ENCODE measurements at regions not wholly inside any gene's neighbourhood (a gene's known extent, or its start where the extent isn't known, plus 50 kb on each side); places are given as distances from the start of the nearest gene placed in this dataset.

DNA sequence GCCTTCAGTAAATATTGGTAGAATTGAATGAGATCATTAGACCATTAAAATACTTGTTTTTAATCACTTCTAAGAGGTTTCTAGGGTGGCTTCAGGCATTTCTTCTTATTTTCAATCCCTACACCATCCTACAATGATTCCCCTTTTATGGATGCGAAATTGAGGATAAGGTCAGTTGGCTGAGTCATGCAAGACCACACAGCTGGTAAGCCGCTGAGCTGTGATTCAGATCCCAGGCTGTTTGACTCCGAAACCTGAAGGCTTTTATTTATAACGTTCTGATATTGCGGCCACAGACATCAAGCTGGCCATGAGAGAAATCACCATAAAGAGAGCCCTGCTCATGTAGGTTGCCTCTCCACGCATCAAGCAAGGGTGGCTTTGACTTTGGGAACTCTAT, 133.4 kb downstream of the VAPA start:
- TF ChIP-seq CTCF (conservative IDR thresholded peaks at IDR 0.05; ENCODE audit: low read depth, low read length) = no peak
- DNase-seq (ENCODE audit: low read depth) = no peak
- no peak overlapping the region for H3K4me3 ChIP-seq (ENCODE audit: low read length)

GRCh38 chr18:10049747-10050146, 135.9 kb downstream of the VAPA start:
- DNase-seq (ENCODE audit: low read depth) = no peak
- no peak for TF ChIP-seq CTCF (conservative IDR thresholded peaks at IDR 0.05; ENCODE audit: low read depth, low read length)
- H3K4me3 ChIP-seq (ENCODE audit: low read length) = no peak overlapping the region

DNA sequence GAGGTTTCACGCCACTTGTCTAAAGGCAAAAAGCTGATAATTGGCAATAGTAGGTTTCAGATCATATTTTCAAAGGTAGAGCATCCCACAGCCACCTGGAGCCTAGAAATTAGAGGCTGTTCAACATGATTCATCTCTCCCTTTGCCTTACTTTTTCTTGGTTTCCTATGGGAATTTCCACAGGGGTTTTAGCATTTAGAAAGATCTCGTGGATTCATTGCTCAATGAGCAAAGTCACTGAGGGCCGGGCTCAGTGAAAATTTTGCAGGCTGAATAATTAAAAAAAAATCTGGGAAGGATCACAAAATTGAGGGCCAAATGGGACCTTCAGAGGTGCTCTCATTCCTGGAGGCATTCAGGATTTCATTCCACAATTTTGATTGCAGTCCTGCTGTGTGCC, 137.1 kb downstream of the VAPA start:
- H3K4me3 ChIP-seq (ENCODE audit: low read length) = no peak overlapping the region
- DNase-seq (ENCODE audit: low read depth) = no peak
- no peak for TF ChIP-seq CTCF (conservative IDR thresholded peaks at IDR 0.05; ENCODE audit: low read depth, low read length)

DNA sequence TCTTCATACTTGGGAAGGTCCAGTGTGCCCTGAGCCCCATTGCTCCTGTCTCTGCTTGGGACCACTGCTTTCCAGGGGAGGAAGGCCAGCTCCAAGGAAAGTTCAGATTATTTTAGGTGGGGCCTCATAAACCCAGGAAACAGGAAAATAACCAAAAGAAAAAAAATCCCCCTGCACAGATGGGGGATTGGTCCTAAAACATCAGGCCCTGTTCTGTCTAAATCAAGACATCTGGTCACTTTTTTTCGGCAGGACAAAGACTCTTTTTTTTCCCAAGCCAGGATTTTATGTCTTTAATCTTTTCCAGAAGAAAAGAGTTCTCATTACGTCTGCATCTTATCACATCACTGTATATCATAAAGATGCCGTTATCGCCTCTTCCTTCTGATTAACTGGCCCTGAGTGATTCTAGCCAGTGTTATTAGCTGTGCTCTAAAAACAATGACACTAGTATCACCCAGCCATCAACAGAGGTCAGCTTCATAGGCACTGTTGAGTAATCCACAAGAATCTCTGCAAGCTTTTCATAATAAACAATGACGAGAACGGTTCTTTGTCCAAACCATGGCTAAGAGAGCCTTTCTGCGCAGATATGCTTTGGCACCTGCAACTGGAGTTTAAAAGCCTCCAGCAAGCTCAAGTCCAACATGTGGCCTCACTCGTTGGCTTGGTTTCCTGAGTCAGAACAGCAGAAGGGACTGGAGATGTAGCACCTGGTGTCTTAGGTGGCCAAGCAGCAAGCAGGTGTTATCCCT, 138.2 kb downstream of the VAPA start:
- no peak for TF ChIP-seq CTCF (conservative IDR thresholded peaks at IDR 0.05; ENCODE audit: low read depth, low read length)
- no peak for DNase-seq (ENCODE audit: low read depth)
- H3K4me3 ChIP-seq (ENCODE audit: low read length) = no peak overlapping the region

DNA sequence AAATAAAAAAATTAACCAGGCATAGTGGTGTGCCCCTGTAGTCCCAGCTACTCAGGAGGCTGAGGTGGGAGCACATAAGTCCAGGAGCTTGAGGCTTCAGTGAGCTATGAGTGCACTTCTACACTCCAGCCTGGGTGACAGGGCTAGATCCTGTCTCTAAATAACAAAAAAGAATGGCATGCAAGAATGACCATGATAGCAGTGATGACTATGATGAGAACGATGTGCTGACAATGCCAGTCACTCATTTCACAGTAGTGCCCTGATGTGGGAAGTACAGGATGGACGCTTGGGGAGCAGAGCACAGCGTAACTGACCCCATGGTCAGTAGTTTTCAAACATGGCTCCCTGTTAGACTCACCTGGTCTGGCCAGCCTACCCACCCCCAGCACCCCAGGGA, 139.1 kb downstream of the VAPA start:
- DNase-seq (ENCODE audit: low read depth) = no peak
- no peak overlapping the region for H3K4me3 ChIP-seq (ENCODE audit: low read length)
- TF ChIP-seq CTCF (conservative IDR thresholded peaks at IDR 0.05; ENCODE audit: low read depth, low read length) = no peak

DNA sequence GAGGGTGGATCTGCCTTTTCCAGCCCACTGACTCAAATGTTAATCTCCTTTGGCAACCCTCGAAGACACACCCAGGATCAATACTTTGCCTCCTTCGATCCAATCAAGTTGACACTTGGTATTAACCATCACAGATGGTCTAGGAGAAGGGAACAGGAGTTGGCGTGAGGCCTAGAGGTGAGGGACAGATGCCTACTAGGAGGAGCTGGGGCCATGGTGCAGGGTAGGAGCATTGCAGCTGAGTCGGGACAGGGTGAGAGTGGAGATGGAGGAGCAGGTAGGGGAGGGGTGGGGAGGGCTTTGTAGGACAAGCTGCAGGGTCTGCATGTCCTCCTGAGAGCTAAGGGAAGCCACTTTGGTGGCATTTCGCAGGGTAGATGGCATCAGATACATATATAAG, 140.0 kb downstream of the VAPA start:
- no peak for DNase-seq (ENCODE audit: low read depth)
- TF ChIP-seq CTCF (conservative IDR thresholded peaks at IDR 0.05; ENCODE audit: low read depth, low read length) = no peak
- H3K4me3 ChIP-seq (ENCODE audit: low read length) = no peak overlapping the region

DNA sequence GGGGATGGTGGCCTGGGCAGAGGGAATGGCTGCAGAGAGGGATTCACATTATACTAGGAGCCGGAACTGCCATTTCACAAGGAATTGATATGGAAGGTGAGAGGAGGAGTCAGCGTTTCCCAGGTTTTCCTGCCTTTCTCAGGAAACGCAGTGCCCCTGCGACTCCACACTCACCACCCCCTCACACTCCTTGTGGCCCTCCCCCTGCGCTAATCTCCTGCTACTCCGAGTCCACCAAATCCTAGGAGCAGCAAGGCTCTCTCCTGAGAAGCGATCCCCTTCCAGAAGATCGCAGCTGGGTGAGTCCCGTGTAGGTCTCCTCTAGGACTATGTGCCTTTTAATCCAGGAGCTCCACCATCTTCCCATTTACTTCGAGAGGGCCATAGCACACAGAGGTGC, 140.6 kb downstream of the VAPA start:
- no peak overlapping the region for H3K4me3 ChIP-seq (ENCODE audit: low read length)
- DNase-seq (ENCODE audit: low read depth) = no peak
- TF ChIP-seq CTCF (conservative IDR thresholded peaks at IDR 0.05; ENCODE audit: low read depth, low read length) = no peak
